Sigmoid colon (tissue), 6 donors: ENCODE measurements at regions not wholly inside any gene's neighbourhood (a gene's known extent, or its start where the extent isn't known, plus 50 kb on each side); places are given as distances from the start of the nearest gene placed in this dataset.
"Not testable (repeated sequence)": the region's sequence is repeated elsewhere in the genome, so short reads cannot be mapped to it uniquely, and the experiment has no call there.

Source experiments
- DNase-seq: peaks from one replicate; pipeline ENCODE4 v3.0.0-alpha.2; 2019
- H3K27ac ChIP-seq, 4 donors: fragments of 200-600 bp; sonication (generic); one replicate each; pipeline ENCODE4 v1.5.1; 2016 to 2019; ENCODE audit warnings: mild to moderate bottlenecking in 1 of 4
- H3K27me3 ChIP-seq, 3 donors: fragments of 200-600 bp; sonication (generic); one replicate each; pipeline ENCODE4 v1.5.1; 2019; ENCODE audit warnings: mild to moderate bottlenecking in 1 of 3
- H3K36me3 ChIP-seq, 4 donors: fragments of 200-600 bp; sonication (generic); one replicate each; pipeline ENCODE4 v1.5.1; 2016 to 2019
- H3K4me1 ChIP-seq, 4 donors: fragments of 200-600 bp; sonication (generic); one replicate each; pipeline ENCODE4 v1.5.1; 2017 to 2019
- H3K4me3 ChIP-seq, 4 donors: fragments of 200-600 bp; sonication (generic); one replicate each; pipeline ENCODE4 v1.5.1; 2017 to 2019; ENCODE audit warnings: mild to moderate bottlenecking in 2 of 4, moderate library complexity in 1 of 4
- H3K9me3 ChIP-seq, 4 donors: fragments of 200-600 bp in 3 of 4; sonication (generic) in 3 of 4; one replicate each; pipeline versions ENCODE4 v1.5.1 to v1.6.1; 2013 to 2019
- POLR2AphosphoS5 ChIP-seq, 4 donors: sonication (generic); formaldehyde crosslinking; IDR thresholded peaks; one replicate each; pipeline ENCODE4 v1.6.1; 2017; ENCODE audit warnings: antibody characterized with exemption in 4 of 4
- WGBS, 2 donors: extraction: QIAGEN DNeasy Blood & Tissue Kit; methylation state at CpG; one replicate each; pipeline ENCODE4 v1.1.7; 2013; 5-methylcytosine and 5-hydroxymethylcytosine counted together
- intact Hi-C: fragments of 100-400 bp; cut with DNase I; formaldehyde crosslinking; loops from one replicate; pipeline ENCODE4 v1.15.1; 2023
- donor health status: healthy with polysubstance abuse.
- donor health status: healthy.

GRCh38 chr5:177664737-177665136 is 64.8 kb downstream of the B4GALT7 start:
- H3K36me3 ChIP-seq, DNase-seq, H3K4me3 ChIP-seq: not testable (repeated sequence)

GRCh38 chr5:177665172-177665571 is 65.2 kb downstream of the B4GALT7 start:
- 48 to 67% methylated on average over 3 to 4 of the region's 6 CpGs for WGBS, 2 donors
- intact Hi-C loops, H3K36me3 ChIP-seq, H3K4me1 ChIP-seq, DNase-seq, H3K27ac ChIP-seq, H3K9me3 ChIP-seq, H3K27me3 ChIP-seq, H3K4me3 ChIP-seq: not testable (repeated sequence)

More at GRCh38 chr5:177664737-177665136, 64.8 kb downstream of the B4GALT7 start:
- 23 to 66% methylated on average over 3 of the region's 4 CpGs for WGBS, 2 donors
- H3K27ac ChIP-seq, intact Hi-C loops, H3K4me1 ChIP-seq, H3K27me3 ChIP-seq, H3K9me3 ChIP-seq: not testable (repeated sequence)

- H3K9me3 ChIP-seq, H3K27me3 ChIP-seq, intact Hi-C loops, H3K4me3 ChIP-seq, H3K27ac ChIP-seq, H3K36me3 ChIP-seq, H3K4me1 ChIP-seq, DNase-seq: not testable (repeated sequence)
- TF ChIP-seq POLR2AphosphoS5 (IDR thresholded peaks at IDR 0.05) = peak in 1 of 4 donors; percentile 41
- WGBS, 2 donors = 100% methylated on average over 1 of the region's 3 CpGs
Observed at GRCh38 chr5:177665960-177666359, 66.0 kb downstream of the B4GALT7 start.

GRCh38 chr5:177671035-177671754 is 71.3 kb downstream of the B4GALT7 start:
- H3K4me1 ChIP-seq, H3K27me3 ChIP-seq, DNase-seq, H3K36me3 ChIP-seq, H3K27ac ChIP-seq, intact Hi-C loops, H3K9me3 ChIP-seq: not testable (repeated sequence)
- 3 to 28% methylated on average over 7 of the region's 37 CpGs for WGBS, 2 donors
- peak overlapping the region in 3 of 4 donors; percentile 26 to 39 (median 29) for H3K4me3 ChIP-seq

- Histone ChIP-seq H3K4me3 (peak overlapping the region; percentile 42 to 57 (median 56)), H3K27ac (peak overlapping the region in 3 of 4 donors; percentile 59 to 62 (median 59))
- peak; percentile 79 for DNase-seq
- WGBS, 2 donors = 0% methylated on average over 39 to 48 of the region's 110 CpGs
- H3K36me3 ChIP-seq, intact Hi-C loops, H3K27me3 ChIP-seq, H3K4me1 ChIP-seq, H3K9me3 ChIP-seq: not testable (repeated sequence)
Observed at GRCh38 chr5:177671755-177672690, 72.1 kb downstream of the B4GALT7 start.
